ENCODE measurements at regions not wholly inside any gene's neighbourhood (a gene's known extent, or its start where the extent isn't known, plus 50 kb on each side); places are given as distances from the start of the nearest gene placed in this dataset.

GRCh38 chr15:87238451-87239068 is 1018.0 kb downstream of the NTRK3 start:
- WGBS: 77% methylated on average over 1 of the region's 1 CpG
- H3K9me3 ChIP-seq: peaks cover 4% of the 10 kb centered on the region
- DNase-seq (ENCODE audit: low spot score in 2 of 2): no peak
- no peak for TF ChIP-seq POLR2AphosphoS5 (IDR thresholded peaks at IDR 0.05)
- TF ChIP-seq POLR2A (IDR thresholded peaks at IDR 0.05): no peak
- TF ChIP-seq CTCF (IDR thresholded peaks at IDR 0.05): no peak
- TF ChIP-seq EP300 (IDR thresholded peaks at IDR 0.05): no peak
- H3K36me3 ChIP-seq: no peaks in the 10 kb centered on the region
- H3K4me3 ChIP-seq: no peak overlapping the region
- no peaks in the 10 kb centered on the region for H3K27me3 ChIP-seq
- H3K4me1 ChIP-seq: no peaks in the 10 kb centered on the region
- H3K27ac ChIP-seq: no peak overlapping the region

GRCh38 chr15:87228460-87228859 is 1028.1 kb downstream of the NTRK3 start:
- H3K9me3 ChIP-seq: no peaks in the 10 kb centered on the region
- no peak overlapping the region for H3K27ac ChIP-seq
- TF ChIP-seq CTCF (IDR thresholded peaks at IDR 0.05) (no peak), POLR2A (IDR thresholded peaks at IDR 0.05) (no peak), POLR2AphosphoS5 (IDR thresholded peaks at IDR 0.05) (no peak), EP300 (IDR thresholded peaks at IDR 0.05) (no peak)
- DNase-seq (ENCODE audit: low spot score in 2 of 2): no peak
- 30% methylated on average over 4 of the region's 4 CpGs for WGBS
- no peaks in the 10 kb centered on the region for H3K36me3 ChIP-seq
- H3K4me3 ChIP-seq: no peak overlapping the region
- H3K4me1 ChIP-seq: no peaks in the 10 kb centered on the region
- no peaks in the 10 kb centered on the region for H3K27me3 ChIP-seq

GRCh38 chr15:87227846-87228245 is 1028.7 kb downstream of the NTRK3 start:
- TF ChIP-seq POLR2A (IDR thresholded peaks at IDR 0.05) (no peak), EP300 (IDR thresholded peaks at IDR 0.05) (no peak), CTCF (IDR thresholded peaks at IDR 0.05) (no peak), POLR2AphosphoS5 (IDR thresholded peaks at IDR 0.05) (no peak)
- H3K4me1 ChIP-seq: no peaks in the 10 kb centered on the region
- H3K27ac ChIP-seq: no peak overlapping the region
- no peaks in the 10 kb centered on the region for H3K36me3 ChIP-seq
- DNase-seq (ENCODE audit: low spot score in 2 of 2): no peak
- WGBS: 56% methylated on average over 4 of the region's 4 CpGs
- no peak overlapping the region for H3K4me3 ChIP-seq
- H3K9me3 ChIP-seq: no peaks in the 10 kb centered on the region
- H3K27me3 ChIP-seq: no peaks in the 10 kb centered on the region

- H3K4me3 ChIP-seq: no peak overlapping the region
- no peaks in the 10 kb centered on the region for H3K36me3 ChIP-seq
- no peak for TF ChIP-seq CTCF (IDR thresholded peaks at IDR 0.05)
- TF ChIP-seq EP300 (IDR thresholded peaks at IDR 0.05): no peak
- TF ChIP-seq POLR2A (IDR thresholded peaks at IDR 0.05): no peak
- TF ChIP-seq POLR2AphosphoS5 (IDR thresholded peaks at IDR 0.05): no peak
- no peak for DNase-seq (ENCODE audit: low spot score in 2 of 2)
- H3K4me1 ChIP-seq: no peaks in the 10 kb centered on the region
- no peak overlapping the region for H3K27ac ChIP-seq
- no peaks in the 10 kb centered on the region for H3K9me3 ChIP-seq
- H3K27me3 ChIP-seq: no peaks in the 10 kb centered on the region
- WGBS: 43% methylated on average over 2 of the region's 2 CpGs
Measured at GRCh38 chr15:87225436-87225835, 1031.1 kb downstream of the NTRK3 start.

- Histone ChIP-seq H3K27ac (no peak overlapping the region), H3K36me3 (no peaks in the 10 kb centered on the region), H3K4me1 (no peaks in the 10 kb centered on the region), H3K4me3 (no peak overlapping the region), H3K9me3 (no peaks in the 10 kb centered on the region), H3K27me3 (no peaks in the 10 kb centered on the region)
- no peak for DNase-seq (ENCODE audit: low spot score in 2 of 2)
- WGBS: 78% methylated on average over 3 of the region's 3 CpGs
- no peak for TF ChIP-seq POLR2AphosphoS5 (IDR thresholded peaks at IDR 0.05)
- TF ChIP-seq POLR2A (IDR thresholded peaks at IDR 0.05): no peak
- no peak for TF ChIP-seq CTCF (IDR thresholded peaks at IDR 0.05)
Measured at GRCh38 chr15:87224404-87224803, 1032.1 kb downstream of the NTRK3 start.

All from suprapubic skin (tissue), 4 donors.